ENCODE measurements at regions not wholly inside any gene's neighbourhood (a gene's known extent, or its start where the extent isn't known, plus 50 kb on each side); places are given as distances from the start of the nearest gene placed in this dataset.

DNA sequence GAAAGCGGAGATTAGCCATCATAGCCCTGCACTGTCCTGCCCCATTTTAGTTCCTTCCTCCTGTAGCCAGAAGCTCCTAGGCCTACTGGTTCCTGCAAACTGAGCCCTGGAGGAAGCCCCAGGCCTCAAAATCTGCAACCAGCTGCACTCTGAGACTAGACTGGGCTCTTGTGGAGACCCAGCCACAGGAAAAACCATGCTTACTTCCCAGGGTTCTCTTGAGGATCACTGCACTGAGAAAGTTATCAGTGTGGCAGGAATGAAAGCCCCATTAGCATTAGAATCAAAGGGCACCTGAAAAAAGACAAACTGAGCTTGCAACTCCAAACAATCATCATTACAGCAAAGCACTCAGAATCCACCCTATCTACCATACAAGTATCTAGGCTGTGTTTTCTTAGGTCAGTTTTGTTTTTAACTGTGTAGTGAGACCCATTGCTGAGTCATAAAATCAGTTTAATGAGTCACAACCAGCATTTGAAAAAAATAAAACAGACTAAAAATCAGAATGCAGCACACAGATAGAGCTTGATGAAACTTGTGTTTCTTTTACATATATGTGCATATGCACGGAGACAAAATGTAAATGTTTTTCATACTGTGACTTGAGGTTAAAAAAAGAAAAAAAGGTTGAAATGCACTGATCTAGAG is 91.0 kb downstream of the UNC5CL start:
- peak; percentile 54 for DNase-seq (ENCODE audit: low read depth)
- in situ Hi-C loops (cut with HindIII; ENCODE audit: low sequenced_read_pairs), result no loop called here
- TF ChIP-seq, protein P1, sequence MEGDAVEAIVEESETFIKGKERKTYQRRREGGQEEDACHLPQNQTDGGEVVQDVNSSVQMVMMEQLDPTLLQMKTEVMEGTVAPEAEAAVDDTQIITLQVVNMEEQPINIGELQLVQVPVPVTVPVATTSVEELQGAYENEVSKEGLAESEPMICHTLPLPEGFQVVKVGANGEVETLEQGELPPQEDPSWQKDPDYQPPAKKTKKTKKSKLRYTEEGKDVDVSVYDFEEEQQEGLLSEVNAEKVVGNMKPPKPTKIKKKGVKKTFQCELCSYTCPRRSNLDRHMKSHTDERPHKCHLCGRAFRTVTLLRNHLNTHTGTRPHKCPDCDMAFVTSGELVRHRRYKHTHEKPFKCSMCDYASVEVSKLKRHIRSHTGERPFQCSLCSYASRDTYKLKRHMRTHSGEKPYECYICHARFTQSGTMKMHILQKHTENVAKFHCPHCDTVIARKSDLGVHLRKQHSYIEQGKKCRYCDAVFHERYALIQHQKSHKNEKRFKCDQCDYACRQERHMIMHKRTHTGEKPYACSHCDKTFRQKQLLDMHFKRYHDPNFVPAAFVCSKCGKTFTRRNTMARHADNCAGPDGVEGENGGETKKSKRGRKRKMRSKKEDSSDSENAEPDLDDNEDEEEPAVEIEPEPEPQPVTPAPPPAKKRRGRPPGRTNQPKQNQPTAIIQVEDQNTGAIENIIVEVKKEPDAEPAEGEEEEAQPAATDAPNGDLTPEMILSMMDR (IDR thresholded peaks at IDR 0.05; ENCODE audit: low read depth, low read length, missing control alignments), result no peak
- no peak overlapping the region for H3K4me3 ChIP-seq (ENCODE audit: low read depth, low read length)

DNA sequence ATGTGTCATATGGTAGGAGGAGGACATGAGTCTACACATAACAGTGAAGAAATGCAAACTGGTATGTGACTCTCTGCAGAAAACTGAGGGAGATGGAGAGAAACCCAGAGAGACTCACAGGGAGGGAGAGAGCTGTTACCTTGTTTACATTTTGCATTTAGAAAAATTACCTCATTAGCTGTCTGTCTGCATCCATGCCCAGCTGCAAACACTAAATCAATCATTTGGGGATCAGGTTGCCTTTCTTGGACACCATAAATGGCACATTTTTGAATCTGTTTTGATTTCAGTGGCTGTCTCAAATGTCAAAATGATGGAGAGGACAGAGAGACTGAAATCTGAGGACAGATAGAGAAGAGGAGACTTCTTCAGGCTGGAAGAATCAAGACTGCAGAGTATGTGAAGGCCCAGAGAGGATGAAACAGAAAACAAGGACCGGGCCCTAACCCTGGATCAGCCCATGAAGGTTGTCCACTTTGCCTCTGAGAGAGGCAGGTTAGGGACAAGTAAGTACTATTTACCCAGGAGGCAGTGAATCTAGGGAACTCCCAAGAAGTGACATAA is 92.2 kb downstream of the UNC5CL start:
- H3K4me3 ChIP-seq (ENCODE audit: low read depth, low read length), result no peak overlapping the region
- in situ Hi-C loops (cut with HindIII; ENCODE audit: low sequenced_read_pairs), result no loop called here
- TF ChIP-seq, protein P1 (IDR thresholded peaks at IDR 0.05; ENCODE audit: low read depth, low read length, missing control alignments), result no peak
- DNase-seq (ENCODE audit: low read depth), result no peak

DNA sequence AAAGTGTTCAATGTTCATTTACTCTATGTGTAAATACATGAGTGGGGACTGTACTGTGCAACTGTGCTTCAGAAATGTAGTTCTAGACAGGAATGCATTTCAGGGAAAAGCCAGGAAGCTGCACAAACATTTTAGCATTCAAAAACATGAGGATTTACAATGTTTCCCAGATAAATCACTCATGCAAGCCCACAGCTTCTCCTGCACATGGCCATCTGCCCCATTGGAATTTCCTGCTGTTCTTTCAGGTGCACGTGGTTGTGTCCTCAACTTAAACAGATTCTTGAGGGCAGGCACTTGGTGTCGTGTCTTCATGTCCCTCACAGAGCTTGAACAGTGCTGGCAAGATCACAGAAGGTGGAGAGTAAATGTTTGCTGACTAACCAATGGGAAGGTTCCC is 101.5 kb downstream of the UNC5CL start:
- TF ChIP-seq, protein P1 (IDR thresholded peaks at IDR 0.05; ENCODE audit: low read depth, low read length, missing control alignments), result no peak
- in situ Hi-C loops (cut with HindIII; ENCODE audit: low sequenced_read_pairs), result no loop called here
- no peak overlapping the region for H3K4me3 ChIP-seq (ENCODE audit: low read depth, low read length)
- no peak for DNase-seq (ENCODE audit: low read depth)

DNA sequence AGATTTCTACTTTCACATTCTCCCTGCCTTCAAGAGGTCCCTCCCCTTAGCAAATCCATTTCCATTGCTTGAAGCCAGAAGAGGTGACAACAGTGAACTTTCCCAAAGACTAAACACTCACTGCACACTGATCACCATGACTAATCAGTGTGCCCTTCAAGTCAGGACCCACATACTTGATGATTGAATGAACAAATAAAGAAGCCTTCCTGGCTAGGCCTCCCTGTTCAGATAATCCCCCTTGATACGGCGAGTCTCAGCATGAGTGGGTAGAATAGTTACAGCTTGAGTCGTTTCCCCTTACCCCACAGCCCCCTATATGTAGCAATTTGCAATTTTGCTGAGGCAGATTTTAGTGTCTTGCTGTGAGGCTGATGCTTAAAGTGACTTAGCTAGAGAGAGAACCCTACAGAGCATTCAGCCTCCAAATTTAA is 102.2 kb downstream of the UNC5CL start:
- TF ChIP-seq, protein P1 (IDR thresholded peaks at IDR 0.05; ENCODE audit: low read depth, low read length, missing control alignments), result no peak
- no peak for DNase-seq (ENCODE audit: low read depth)
- no peak overlapping the region for H3K4me3 ChIP-seq (ENCODE audit: low read depth, low read length)
- in situ Hi-C loops (cut with HindIII; ENCODE audit: low sequenced_read_pairs), result no loop called here

DNA sequence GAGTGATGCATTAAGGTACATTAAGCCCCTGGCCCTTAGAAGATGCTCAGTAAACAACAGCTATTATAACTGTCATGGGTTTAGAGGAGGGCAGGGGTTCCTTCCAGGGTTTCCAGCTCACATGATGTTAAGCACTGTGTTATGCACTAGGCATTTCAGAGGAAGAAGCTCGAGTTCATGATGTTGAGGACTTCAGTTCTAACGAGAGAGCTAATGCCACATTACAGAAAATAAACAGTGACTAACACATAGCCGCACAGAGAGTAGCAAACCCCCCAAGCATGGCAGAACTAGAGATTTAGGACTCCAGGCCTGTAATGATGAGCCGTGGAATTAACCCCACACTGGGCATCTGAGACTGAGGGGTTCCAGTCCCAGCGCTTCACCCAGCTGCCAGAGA is 105.2 kb downstream of the UNC5CL start:
- no peak for DNase-seq (ENCODE audit: low read depth)
- in situ Hi-C loops (cut with HindIII; ENCODE audit: low sequenced_read_pairs), result no loop called here
- H3K4me3 ChIP-seq (ENCODE audit: low read depth, low read length), result no peak overlapping the region
- TF ChIP-seq, protein P1 (IDR thresholded peaks at IDR 0.05; ENCODE audit: low read depth, low read length, missing control alignments), result no peak

DNA sequence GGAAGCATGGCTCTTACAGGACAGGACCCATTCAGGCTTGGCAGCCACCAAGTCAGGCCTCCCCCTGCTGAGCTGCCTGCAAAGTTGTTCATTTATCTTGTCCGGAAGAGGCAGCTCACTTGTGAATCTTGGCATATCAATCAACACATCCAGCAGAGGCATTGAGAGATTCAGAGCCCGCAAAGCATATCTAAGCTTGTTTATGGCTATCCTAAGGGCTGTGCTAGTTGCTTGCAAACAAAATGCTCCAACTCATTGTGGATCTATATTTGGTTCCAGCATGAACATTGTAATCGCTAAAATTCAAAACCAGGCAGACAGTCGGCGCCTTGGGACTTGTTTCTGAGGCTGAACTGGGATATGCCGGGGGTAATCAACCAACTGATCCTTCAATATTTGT is 106.1 kb downstream of the UNC5CL start:
- no peak overlapping the region for H3K4me3 ChIP-seq (ENCODE audit: low read depth, low read length)
- DNase-seq (ENCODE audit: low read depth), result no peak
- TF ChIP-seq, protein P1 (IDR thresholded peaks at IDR 0.05; ENCODE audit: low read depth, low read length, missing control alignments), result no peak
- in situ Hi-C loops (cut with HindIII; ENCODE audit: low sequenced_read_pairs), result no loop called here

Measured in astrocyte of the cerebellum (primary cell).